Stimulated activated CD8-positive, alpha-beta memory T cell treated with anti-CD3 and anti-CD28 coated beads, Interleukin-4, amount 100 ng/mL, for 48 hours (primary cell): ENCODE measurements at regions not wholly inside any gene's neighbourhood (a gene's known extent, or its start where the extent isn't known, plus 50 kb on each side); places are given as distances from the start of the nearest gene placed in this dataset.

Experiments
- DNase-seq: peaks from one replicate; pipeline ENCODE4 v3.0.0-alpha.2; 2020

- no peak for DNase-seq
Measured at GRCh38 chr5:109945723-109946480, 256.2 kb downstream of the MAN2A1 start.

GRCh38 chr5:109946610-109947009 is 256.9 kb downstream of the MAN2A1 start:
- no peak for DNase-seq

DNA sequence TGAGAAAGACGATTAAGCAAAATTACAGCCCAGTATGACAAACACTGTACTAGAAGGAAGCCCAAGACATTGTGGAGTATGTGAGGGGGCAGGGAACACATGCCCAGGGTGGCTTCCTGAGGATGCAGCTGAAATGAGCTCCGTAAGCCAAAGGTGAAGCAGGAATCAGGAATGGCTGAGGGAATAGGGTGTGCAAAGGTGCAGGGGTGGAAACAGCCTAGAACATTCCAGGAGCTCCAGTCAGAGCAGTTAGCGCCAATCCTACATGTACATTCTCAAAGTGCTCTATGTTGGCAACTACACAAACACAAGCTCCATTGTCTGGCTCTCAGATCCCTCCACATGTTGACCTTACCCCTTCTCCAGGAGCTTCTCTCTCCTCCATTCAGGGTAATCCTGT is 257.9 kb downstream of the MAN2A1 start:
- DNase-seq: no peak

- DNase-seq: no peak
Measured at GRCh38 chr5:109950634-109951033, 260.9 kb downstream of the MAN2A1 start.

GRCh38 chr5:109951348-109951747 is 261.6 kb downstream of the MAN2A1 start:
- DNase-seq: no peak

- no peak for DNase-seq
Measured at GRCh38 chr5:109951758-109952157, 262.0 kb downstream of the MAN2A1 start.

GRCh38 chr5:109953761-109954160 is 264.0 kb downstream of the MAN2A1 start:
- DNase-seq: no peak

DNA sequence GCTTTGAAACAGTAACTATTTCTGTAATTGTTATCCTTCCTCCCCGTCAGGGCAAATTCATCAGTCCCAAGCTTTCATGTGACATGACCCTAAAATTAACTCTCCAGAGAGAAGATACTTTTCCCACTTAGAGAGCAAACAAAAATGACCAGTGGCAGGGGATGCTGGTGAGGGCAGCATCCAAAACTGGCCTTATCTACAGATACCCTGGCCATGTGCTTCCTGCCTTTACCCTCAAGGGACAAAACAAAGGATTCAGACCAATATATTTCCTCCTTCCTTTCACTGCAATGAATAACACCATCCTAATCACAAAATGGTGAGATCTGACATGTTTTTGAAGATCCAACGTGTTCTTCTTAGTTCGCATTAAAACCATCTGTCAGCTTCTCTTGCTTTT is 267.2 kb downstream of the MAN2A1 start:
- DNase-seq: no peak

GRCh38 chr5:109958082-109958481 is 268.4 kb downstream of the MAN2A1 start:
- DNase-seq: no peak

GRCh38 chr5:109959652-109960051 is 269.9 kb downstream of the MAN2A1 start:
- DNase-seq: no peak

- no peak for DNase-seq
Measured at GRCh38 chr5:109961751-109962150, 272.0 kb downstream of the MAN2A1 start.

DNA sequence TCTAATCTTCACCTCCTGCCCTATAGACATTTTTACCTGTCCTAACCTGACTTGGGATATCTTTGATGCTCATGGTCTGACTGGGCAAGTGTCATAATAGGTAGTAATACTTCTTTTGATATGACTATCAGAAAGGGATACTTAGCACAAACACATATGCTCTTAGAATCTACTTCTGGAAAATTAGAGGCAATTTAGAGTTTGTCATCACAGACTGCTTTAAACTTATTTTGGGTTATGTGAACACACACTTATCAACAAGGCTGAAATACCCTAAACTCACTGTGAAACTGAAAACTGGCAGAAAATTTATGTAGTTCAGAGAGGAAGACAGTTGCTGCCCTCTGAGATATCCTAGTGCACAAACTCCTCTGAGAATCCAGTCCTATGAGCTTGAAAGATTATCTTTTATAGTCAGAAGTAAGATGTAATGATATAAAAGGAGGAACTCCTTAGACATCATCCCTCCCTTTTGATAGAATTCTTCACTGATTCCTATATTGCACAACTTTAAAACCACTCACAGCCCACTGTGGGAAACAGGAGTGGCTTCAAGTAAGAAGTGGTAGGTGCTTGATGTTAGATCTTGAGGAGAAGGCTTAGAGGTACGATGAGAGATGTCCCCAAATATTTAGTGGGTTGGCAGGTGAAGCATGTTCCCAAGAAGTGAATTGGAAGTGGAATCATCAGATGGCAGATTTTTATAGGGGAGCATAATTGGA is 273.3 kb downstream of the MAN2A1 start:
- no peak for DNase-seq

- no peak for DNase-seq
Measured at GRCh38 chr5:109964136-109964535, 274.4 kb downstream of the MAN2A1 start.

DNA sequence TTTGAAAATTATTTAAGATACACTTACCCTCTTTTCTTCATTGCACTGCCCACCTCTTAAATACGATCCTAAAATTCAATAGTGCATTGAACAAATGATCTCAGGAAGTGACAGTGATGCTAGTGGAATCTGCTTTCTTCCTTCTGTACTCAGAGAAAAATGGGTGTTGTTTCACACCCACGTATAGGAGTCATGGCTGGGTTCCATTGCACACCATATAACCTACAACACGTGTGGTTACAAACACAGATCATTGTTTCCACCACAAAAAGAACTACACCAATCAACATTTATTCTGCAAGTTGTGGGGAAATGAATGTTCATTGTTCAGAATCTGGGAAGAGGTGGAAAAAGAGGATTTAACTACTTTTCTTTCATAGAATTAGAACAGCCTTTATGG is 275.9 kb downstream of the MAN2A1 start:
- no peak for DNase-seq

DNA sequence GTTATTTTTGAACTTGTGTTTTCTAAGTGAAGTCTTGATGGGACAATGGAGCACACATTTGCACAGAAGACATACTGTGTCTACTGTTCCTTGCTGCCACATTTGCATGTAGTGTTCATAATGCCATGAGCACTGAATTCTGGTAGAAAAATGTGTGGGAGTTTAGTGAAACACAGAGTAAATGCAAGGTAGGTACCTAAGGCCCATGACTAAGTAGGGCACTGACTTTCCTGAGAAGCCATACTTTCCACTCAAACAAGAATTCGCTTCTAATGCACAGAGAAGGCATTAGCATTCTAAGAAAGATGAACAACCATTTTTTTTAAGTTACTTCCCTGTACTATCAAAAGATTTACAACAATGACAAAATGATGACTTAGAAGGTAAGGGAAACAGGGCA is 282.2 kb downstream of the MAN2A1 start:
- DNase-seq: no peak

DNA sequence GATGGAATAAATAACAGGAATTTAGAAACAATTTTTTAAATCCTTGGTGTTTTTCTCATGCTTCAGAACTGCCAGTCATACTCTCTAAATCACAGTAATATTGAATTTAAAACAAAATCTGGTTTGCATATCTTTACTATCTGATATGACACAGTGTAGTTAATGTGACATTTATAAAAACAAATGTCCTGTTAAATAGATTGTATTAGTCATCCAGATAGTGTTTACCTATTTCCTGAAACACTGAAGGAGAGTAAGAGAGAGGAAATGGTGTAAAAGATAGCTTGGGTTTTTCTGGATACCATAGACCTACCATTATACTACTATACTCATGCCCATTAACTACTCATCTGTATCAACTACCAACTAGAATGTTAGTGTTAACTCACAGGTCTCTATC is 292.3 kb downstream of the MAN2A1 start:
- no peak for DNase-seq

DNA sequence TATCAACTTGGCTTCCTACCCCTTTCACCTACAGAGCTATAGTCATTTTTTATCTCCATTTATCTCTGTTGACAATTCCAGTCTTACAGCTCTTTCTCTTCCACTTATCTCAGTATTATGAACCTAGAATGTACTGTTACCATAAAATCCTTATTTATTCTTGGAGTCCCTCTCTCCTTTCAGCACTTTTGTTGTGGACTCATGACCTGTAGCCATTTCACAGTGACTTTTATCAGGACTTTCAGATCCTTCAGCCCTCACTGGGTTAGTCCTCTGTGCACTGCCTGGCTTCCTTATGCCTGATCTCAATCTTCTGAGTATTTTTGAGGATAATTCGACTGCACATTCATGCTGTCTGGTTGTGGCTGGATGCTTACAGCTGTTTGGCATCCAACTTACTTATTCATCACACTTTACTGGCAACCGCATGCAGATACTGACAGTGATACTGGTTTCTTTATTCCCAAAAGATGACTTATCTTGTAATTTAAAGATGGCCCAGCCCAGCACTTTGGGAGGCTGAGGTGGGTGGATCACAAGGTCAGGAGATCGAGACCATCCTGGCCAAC is 293.3 kb downstream of the MAN2A1 start:
- DNase-seq: no peak

DNA sequence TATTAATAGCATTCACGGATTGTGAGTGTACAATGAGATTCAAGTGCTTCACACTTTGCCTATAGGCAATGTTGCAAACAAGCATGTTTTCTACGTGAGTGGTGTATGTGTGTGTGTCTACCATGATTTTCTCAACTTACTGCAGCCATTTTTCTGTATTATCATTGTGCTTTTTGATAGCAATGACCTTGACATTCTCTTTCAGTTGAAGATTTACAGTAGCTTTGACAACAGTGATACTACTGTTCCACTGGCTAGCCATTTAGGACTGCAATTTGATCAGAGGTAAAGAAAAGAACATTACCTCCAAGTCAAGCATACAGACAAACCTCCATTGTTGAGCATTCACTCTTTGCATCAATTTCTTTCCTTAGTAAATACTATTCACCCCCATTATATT is 297.0 kb downstream of the MAN2A1 start:
- no peak for DNase-seq

DNA sequence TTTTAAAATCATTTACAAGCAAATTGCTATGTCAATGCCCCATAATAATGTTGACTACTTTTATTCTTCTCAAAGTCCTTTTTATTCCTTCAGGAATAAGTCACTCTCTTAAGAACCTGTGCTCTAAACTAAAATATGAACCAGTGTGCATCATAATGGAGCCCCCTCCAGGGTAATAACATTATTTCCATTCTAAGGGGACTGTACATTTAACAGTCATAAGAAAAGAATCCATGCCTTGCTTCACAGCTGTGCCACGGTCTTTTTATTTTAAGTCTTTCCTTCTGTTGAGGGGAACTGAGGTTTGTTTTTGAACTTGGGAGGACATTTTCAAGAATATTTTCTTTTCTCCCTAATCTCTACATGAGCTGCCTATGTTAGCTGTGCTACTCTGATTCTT is 297.6 kb downstream of the MAN2A1 start:
- no peak for DNase-seq

- no peak for DNase-seq
Measured at GRCh38 chr5:109987970-109988369, 298.2 kb downstream of the MAN2A1 start.

GRCh38 chr5:109989161-109989560 is 299.4 kb downstream of the MAN2A1 start:
- DNase-seq: no peak

- no peak for DNase-seq
Measured at GRCh38 chr5:109989994-109990722, 300.4 kb downstream of the MAN2A1 start.

DNA sequence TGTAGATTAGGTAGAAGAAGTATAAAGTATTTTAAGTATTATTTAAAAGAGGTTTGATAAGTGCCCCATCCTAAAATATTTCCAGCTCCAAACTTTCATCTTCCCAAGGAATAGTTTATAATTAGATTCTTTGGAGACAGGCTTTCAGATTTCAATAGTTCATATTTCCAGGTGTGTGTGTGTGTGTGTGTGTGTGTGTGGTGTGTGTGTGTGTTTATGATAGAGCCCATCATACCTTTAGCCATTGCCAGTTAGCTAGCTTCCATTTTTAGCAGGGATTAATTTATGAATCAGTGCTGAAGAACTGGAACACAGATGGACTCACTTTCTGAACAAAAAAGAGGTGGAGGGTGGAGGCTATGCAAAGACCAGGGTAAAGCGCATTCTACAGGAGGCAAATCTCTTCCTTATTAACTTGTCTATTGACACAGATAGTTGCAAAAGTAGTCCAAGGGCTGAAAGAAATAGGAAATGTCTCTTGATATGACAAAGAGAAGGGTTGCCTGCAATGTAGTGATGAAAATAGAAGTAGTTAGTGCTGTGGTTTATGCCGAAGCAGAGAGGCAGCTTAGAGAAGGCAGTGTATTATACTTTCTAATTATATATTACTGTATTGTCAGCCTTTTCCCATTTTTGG is 301.1 kb downstream of the MAN2A1 start:
- no peak for DNase-seq
